Smooth muscle cell (in vitro differentiated cells): ENCODE measurements at regions not wholly inside any gene's neighbourhood (a gene's known extent, or its start where the extent isn't known, plus 50 kb on each side); places are given as distances from the start of the nearest gene placed in this dataset.

Experiments used
- DNase-seq: peaks from one replicate; lab custom pipeline; 2025; ENCODE audit not compliant: unreplicated experiment; lab: John Stamatoyannopoulos, UW
- H2AFZ ChIP-seq: fragments of 200-600 bp; sonication (generic); 2 replicates; pipeline ENCODE4 v1.6.0; 2016; ENCODE audit warnings: antibody characterized with exemption, low read depth, mild to moderate bottlenecking
- H3F3A ChIP-seq: fragments of 200-600 bp; sonication (generic); 2 replicates; pipeline ENCODE4 v1.6.0; 2017; ENCODE audit warnings: antibody characterized with exemption, low read depth
- H3K27ac ChIP-seq: fragments of 200-600 bp; sonication (generic); 2 replicates; pipeline ENCODE4 v1.5.1; 2016; ENCODE audit warnings: low read depth, mild to moderate bottlenecking
- H3K27me3 ChIP-seq: fragments of 200-600 bp; sonication (generic); 2 replicates; pipeline ENCODE4 v1.6.1; 2016; ENCODE audit warnings: low read depth, mild to moderate bottlenecking
- H3K36me3 ChIP-seq: fragments of 200-600 bp; sonication (generic); 2 replicates; pipeline ENCODE4 v1.5.1; 2016; ENCODE audit warnings: low read depth
- H3K4me1 ChIP-seq: fragments of 200-600 bp; sonication (generic); 2 replicates; pipeline ENCODE4 v1.5.1; 2016; ENCODE audit warnings: low read depth
- H3K4me2 ChIP-seq: fragments of 200-600 bp; sonication (generic); 2 replicates; pipeline ENCODE4 v1.6.0; 2016; ENCODE audit warnings: mild to moderate bottlenecking
- H3K4me3 ChIP-seq: fragments of 200-600 bp; sonication (generic); 2 replicates; pipeline ENCODE4 v1.5.1; 2016; ENCODE audit warnings: mild to moderate bottlenecking
- H3K79me2 ChIP-seq: fragments of 200-600 bp; sonication (generic); 2 replicates; pipeline ENCODE4 v1.6.0; 2016; ENCODE audit warnings: low read depth, mild to moderate bottlenecking
- H3K9ac ChIP-seq: fragments of 200-600 bp; sonication (generic); 2 replicates; pipeline ENCODE4 v1.6.0; 2016; ENCODE audit warnings: low read depth
- H3K9me3 ChIP-seq: fragments of 200-600 bp; sonication (generic); replicated peaks from 2 replicates; pipeline ENCODE4 v1.5.1; 2016; ENCODE audit warnings: low read depth
- H4K20me1 ChIP-seq: fragments of 200-600 bp; sonication (generic); 2 replicates; pipeline ENCODE4 v1.6.0; 2016; ENCODE audit warnings: low read depth
- WGBS: methylation state at CpG from one replicate; pipeline ENCODE4 v1.1.7; 2016; ENCODE audit warnings: low lambda C conversion rate; 5-methylcytosine and 5-hydroxymethylcytosine counted together
- TF ChIP-seq, protein P1 (sequence below): fragments of 200-600 bp; sonication (generic); IDR thresholded peaks from 2 replicates; pipeline ENCODE4 v1.5.1; 2017; ENCODE audit warnings: borderline replicate concordance, mild to moderate bottlenecking, antibody characterized with exemption; ENCODE audit not compliant: insufficient read depth, poor library complexity, severe bottlenecking

DNA sequence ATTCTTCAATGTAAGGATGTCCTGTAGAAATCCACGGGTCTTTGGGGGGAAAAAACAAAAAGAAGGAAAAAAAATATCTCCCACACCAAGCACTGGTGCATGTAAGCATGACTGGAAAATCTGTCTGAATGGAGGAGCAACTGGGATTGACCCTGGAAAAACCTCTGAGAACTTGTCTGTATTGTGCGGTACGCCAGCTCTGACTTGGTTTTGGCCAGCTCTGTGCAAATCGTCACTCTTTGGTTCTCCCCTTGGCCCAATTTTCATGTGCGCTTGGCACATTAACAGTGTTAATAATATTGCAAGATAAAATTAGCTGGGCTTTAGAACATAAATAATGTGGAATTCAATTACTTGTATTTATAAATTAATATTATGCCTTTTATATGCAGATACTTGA, 231.2 kb upstream of the HAND2 start:
- Histone ChIP-seq H4K20me1 (no peaks in the 10 kb centered on the region), H2AFZ (no peak overlapping the region), H3K27ac (no peak overlapping the region), H3K4me1 (no peaks in the 10 kb centered on the region), H3K9me3 (no peaks in the 10 kb centered on the region), H3K4me2 (no peak overlapping the region), H3K79me2 (no peaks in the 10 kb centered on the region), H3K9ac (no peak overlapping the region), H3K36me3 (no peaks in the 10 kb centered on the region), H3K27me3 (no peaks in the 10 kb centered on the region), H3K4me3 (no peak overlapping the region), H3F3A (no peaks in the 10 kb centered on the region)
- DNase-seq: no peak
- TF ChIP-seq, protein P1, sequence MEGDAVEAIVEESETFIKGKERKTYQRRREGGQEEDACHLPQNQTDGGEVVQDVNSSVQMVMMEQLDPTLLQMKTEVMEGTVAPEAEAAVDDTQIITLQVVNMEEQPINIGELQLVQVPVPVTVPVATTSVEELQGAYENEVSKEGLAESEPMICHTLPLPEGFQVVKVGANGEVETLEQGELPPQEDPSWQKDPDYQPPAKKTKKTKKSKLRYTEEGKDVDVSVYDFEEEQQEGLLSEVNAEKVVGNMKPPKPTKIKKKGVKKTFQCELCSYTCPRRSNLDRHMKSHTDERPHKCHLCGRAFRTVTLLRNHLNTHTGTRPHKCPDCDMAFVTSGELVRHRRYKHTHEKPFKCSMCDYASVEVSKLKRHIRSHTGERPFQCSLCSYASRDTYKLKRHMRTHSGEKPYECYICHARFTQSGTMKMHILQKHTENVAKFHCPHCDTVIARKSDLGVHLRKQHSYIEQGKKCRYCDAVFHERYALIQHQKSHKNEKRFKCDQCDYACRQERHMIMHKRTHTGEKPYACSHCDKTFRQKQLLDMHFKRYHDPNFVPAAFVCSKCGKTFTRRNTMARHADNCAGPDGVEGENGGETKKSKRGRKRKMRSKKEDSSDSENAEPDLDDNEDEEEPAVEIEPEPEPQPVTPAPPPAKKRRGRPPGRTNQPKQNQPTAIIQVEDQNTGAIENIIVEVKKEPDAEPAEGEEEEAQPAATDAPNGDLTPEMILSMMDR: no peak
- WGBS: 97% methylated on average over 5 of the region's 5 CpGs

DNA sequence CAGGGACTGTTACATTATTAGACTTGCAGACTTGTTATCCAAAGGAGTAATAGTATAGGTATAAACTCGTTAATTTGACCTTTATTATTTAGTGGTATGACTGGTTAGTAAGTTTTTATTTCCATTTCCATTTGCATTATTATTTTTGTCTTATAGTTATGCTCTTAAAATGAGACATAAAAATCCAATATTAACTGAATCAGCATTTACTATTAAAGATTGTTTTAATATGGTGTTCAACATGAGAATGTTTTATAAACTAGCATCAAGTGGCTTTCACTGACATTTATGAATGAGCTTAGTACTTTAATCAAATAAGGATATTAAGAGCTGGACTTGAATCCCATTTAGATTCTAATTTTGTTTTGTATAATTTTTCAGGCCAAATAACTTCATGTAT, 228.1 kb upstream of the HAND2 start:
- no peaks in the 10 kb centered on the region for H3K27me3 ChIP-seq
- no peak overlapping the region for H3K9ac ChIP-seq
- H2AFZ ChIP-seq: no peak overlapping the region
- no peaks in the 10 kb centered on the region for H4K20me1 ChIP-seq
- no peak for DNase-seq
- TF ChIP-seq, protein P1: no peak
- H3K36me3 ChIP-seq: no peaks in the 10 kb centered on the region
- no peaks in the 10 kb centered on the region for H3K4me1 ChIP-seq
- H3K27ac ChIP-seq: no peak overlapping the region
- H3K9me3 ChIP-seq: no peaks in the 10 kb centered on the region
- H3F3A ChIP-seq: no peaks in the 10 kb centered on the region
- no peaks in the 10 kb centered on the region for H3K79me2 ChIP-seq
- no peak overlapping the region for H3K4me3 ChIP-seq
- H3K4me2 ChIP-seq: no peak overlapping the region
- 84% methylated on average over 1 of the region's 1 CpG for WGBS

DNA sequence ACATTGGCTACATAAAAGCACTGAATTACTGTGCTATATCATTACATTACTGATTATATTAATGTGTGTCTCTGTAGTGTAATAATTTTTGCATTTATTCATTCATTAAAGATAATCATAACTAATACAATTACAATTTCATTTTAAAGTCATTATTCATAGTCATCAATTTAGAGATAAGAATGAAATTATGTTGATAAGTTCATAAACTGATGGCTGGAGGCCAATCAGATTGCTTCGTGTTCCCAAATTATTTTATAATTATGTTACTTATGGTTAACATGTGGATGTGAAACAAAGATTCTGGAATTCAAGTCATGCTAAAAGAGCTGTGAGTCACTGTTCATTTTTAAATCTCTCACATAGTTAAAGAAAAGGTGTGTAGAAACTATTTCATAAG, 223.4 kb upstream of the HAND2 start:
- no peaks in the 10 kb centered on the region for H3K4me1 ChIP-seq
- 94% methylated on average over 1 of the region's 1 CpG for WGBS
- H3K36me3 ChIP-seq: no peaks in the 10 kb centered on the region
- TF ChIP-seq, protein P1: no peak
- no peaks in the 10 kb centered on the region for H3F3A ChIP-seq
- DNase-seq: no peak
- no peak overlapping the region for H3K9ac ChIP-seq
- no peaks in the 10 kb centered on the region for H3K9me3 ChIP-seq
- no peak overlapping the region for H2AFZ ChIP-seq
- H3K27ac ChIP-seq: no peak overlapping the region
- no peaks in the 10 kb centered on the region for H4K20me1 ChIP-seq
- no peaks in the 10 kb centered on the region for H3K79me2 ChIP-seq
- H3K4me3 ChIP-seq: no peak overlapping the region
- H3K27me3 ChIP-seq: no peaks in the 10 kb centered on the region
- H3K4me2 ChIP-seq: no peak overlapping the region

DNA sequence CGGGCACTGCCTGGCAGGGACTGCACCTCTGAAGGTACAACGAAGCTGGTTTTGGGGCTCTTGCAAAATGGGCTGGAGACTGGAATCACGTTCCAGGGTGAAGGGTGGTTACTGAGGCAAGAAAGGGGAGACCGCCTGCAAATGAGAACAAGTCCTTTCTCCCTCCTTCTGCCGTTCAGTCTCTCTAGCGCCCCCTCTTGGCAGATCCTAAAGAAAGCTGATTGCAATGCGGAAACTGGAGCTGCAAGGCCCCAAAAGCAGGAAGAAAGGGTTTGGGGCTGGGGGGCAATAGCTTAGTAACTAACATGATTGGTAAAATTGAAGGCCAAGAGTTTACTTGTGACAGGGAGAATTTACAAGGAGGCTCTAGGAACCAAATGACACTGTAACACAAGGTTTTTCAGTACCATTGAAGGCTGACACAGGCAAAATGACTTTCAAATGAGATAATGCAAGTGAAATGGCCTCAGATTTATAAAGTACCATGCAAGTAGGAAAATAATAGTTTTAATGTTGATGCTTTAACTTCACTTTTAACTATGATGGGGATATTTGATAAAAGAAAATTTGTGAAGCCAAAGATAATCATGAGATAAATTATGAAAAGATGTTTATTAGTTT, 222.7 kb upstream of the HAND2 start:
- Histone ChIP-seq H2AFZ (no peak overlapping the region), H3F3A (no peaks in the 10 kb centered on the region), H4K20me1 (no peaks in the 10 kb centered on the region), H3K27me3 (no peaks in the 10 kb centered on the region), H3K4me3 (no peak overlapping the region), H3K9ac (no peak overlapping the region), H3K4me2 (no peak overlapping the region), H3K36me3 (no peaks in the 10 kb centered on the region), H3K27ac (no peak overlapping the region), H3K79me2 (no peaks in the 10 kb centered on the region), H3K4me1 (no peaks in the 10 kb centered on the region), H3K9me3 (no peaks in the 10 kb centered on the region)
- TF ChIP-seq, protein P1: peak; percentile 48
- DNase-seq: no peak
- 55% methylated on average over 7 of the region's 7 CpGs for WGBS
